Lung (tissue), 11 donors: ENCODE measurements at regions not wholly inside any gene's neighbourhood (a gene's known extent, or its start where the extent isn't known, plus 50 kb on each side); places are given as distances from the start of the nearest gene placed in this dataset.

Experiments used
- ATAC-seq: fragments of 200-7000 bp; cut with Tn5 transposase; one replicate; pipeline ENCODE4 v1.9.1; 2020; ENCODE audit warnings: moderate number of reproducible peaks; ENCODE audit not compliant: insufficient read depth, low FRiP score
- DNase-seq, 3 donors: peaks; one replicate each; pipeline ENCODE4 v3.0.0-alpha.2; 2013 to 2017
- H3K27ac ChIP-seq, 2 donors: one replicate each; pipeline ENCODE4 v1.5.1; 2013; ENCODE audit warnings: mild to moderate bottlenecking in 2 of 2, moderate library complexity in 2 of 2, control low read depth in 1 of 2, inconsistent platforms in 1 of 2, low read depth in 1 of 2, low read length in 1 of 2
- H3K27me3 ChIP-seq, 3 donors: one replicate each; pipeline ENCODE4 v1.5.1; 2013; ENCODE audit warnings: low read length in 2 of 3; ENCODE audit not compliant: control insufficient read depth in 3 of 3, insufficient read depth in 3 of 3
- H3K36me3 ChIP-seq, 4 donors: one replicate each; pipeline ENCODE4 v1.5.1; 2013; ENCODE audit warnings: low read length in 4 of 4, mild to moderate bottlenecking in 1 of 4, moderate library complexity in 1 of 4; ENCODE audit not compliant: control insufficient read depth in 4 of 4, insufficient read depth in 4 of 4
- H3K4me1 ChIP-seq, 5 donors: one replicate each; pipeline ENCODE4 v1.5.1; 2013; ENCODE audit warnings: low read length in 5 of 5, mild to moderate bottlenecking in 2 of 5, moderate library complexity in 1 of 5; ENCODE audit not compliant: control insufficient read depth in 5 of 5, insufficient read depth in 5 of 5
- H3K4me3 ChIP-seq: one replicate; pipeline ENCODE4 v1.5.1; 2013; ENCODE audit warnings: mild to moderate bottlenecking, control low read depth, moderate library complexity
- H3K9ac ChIP-seq, 2 donors: one replicate each; pipeline ENCODE4 v1.5.1; 2013; ENCODE audit warnings: low read length in 2 of 2, control low read depth in 1 of 2; ENCODE audit not compliant: insufficient read depth in 1 of 2
- H3K9me3 ChIP-seq, 4 donors: one replicate each; pipeline ENCODE4 v1.5.1; 2013; ENCODE audit warnings: low read length in 3 of 4, mild to moderate bottlenecking in 1 of 4, moderate library complexity in 1 of 4; ENCODE audit not compliant: control insufficient read depth in 4 of 4, insufficient read depth in 3 of 4
- WGBS, 2 donors: extraction: QIAGEN DNeasy Blood & Tissue Kit; methylation state at CpG; one replicate each; pipeline ENCODE4 v1.1.7; 2013; 5-methylcytosine and 5-hydroxymethylcytosine counted together
- TF ChIP-seq, protein P1 (sequence below): IDR thresholded peaks from 2 replicates; pipeline ENCODE4 v1.5.1; 2012; ENCODE audit warnings: mild to moderate bottlenecking; ENCODE audit errors: control extremely low read depth, extremely low read depth
- donor health status: control.
- donor health status: control.
- donor health status: Bipolar disorder and iron deficiency.
- donor health status: healthy.
- donor health status: DM: yes; HTN: yes; CAD: no.

DNA sequence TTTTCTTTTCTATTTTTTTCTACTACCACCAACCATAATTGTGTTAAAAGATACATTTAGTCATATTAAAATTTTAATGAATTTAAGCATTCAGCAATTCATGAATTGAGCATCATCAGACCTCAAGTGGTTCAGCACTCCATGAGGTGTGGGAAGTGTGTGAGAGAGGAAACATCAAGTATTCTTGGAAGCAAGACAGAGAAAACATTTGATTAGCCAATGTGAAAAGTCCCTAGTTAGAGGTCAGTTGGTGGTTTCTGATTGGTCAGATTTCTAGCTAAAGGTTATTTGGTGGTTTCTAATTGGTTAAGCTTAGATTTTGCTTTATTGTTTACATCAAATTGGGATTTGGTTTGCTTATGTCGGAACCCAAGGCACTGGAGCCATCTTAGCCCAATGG is 134.7 kb downstream of the KLF5 start:
- H3K9me3 ChIP-seq: peaks cover 0 to 1% (median 0%) of the 10 kb centered on the region in 4 donors
- no peak overlapping the region for H3K9ac ChIP-seq
- no peak overlapping the region for H3K27ac ChIP-seq
- ATAC-seq (no peak), DNase-seq (no peak)
- TF ChIP-seq, protein P1, sequence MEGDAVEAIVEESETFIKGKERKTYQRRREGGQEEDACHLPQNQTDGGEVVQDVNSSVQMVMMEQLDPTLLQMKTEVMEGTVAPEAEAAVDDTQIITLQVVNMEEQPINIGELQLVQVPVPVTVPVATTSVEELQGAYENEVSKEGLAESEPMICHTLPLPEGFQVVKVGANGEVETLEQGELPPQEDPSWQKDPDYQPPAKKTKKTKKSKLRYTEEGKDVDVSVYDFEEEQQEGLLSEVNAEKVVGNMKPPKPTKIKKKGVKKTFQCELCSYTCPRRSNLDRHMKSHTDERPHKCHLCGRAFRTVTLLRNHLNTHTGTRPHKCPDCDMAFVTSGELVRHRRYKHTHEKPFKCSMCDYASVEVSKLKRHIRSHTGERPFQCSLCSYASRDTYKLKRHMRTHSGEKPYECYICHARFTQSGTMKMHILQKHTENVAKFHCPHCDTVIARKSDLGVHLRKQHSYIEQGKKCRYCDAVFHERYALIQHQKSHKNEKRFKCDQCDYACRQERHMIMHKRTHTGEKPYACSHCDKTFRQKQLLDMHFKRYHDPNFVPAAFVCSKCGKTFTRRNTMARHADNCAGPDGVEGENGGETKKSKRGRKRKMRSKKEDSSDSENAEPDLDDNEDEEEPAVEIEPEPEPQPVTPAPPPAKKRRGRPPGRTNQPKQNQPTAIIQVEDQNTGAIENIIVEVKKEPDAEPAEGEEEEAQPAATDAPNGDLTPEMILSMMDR: no peak
- H3K4me3 ChIP-seq: no peak overlapping the region
- 86 to 96% methylated on average over 1 of the region's 1 CpG for WGBS, 2 donors
- peaks cover 0 to 1% (median 0%) of the 10 kb centered on the region in 5 donors for H3K4me1 ChIP-seq
- H3K27me3 ChIP-seq: no peaks in the 10 kb centered on the region
- no peaks in the 10 kb centered on the region for H3K36me3 ChIP-seq

- H3K9ac ChIP-seq: no peak overlapping the region
- H3K27me3 ChIP-seq: peaks cover 0 to 2% (median 0%) of the 10 kb centered on the region in 3 donors
- no peak overlapping the region for H3K4me3 ChIP-seq
- 69 to 79% methylated on average over 5 of the region's 5 CpGs for WGBS, 2 donors
- no peak overlapping the region for H3K27ac ChIP-seq
- no peaks in the 10 kb centered on the region for H3K4me1 ChIP-seq
- H3K36me3 ChIP-seq: no peaks in the 10 kb centered on the region
- DNase-seq (no peak), ATAC-seq (no peak)
- H3K9me3 ChIP-seq: peaks cover 0 to 1% (median 0%) of the 10 kb centered on the region in 4 donors
- TF ChIP-seq, protein P1: no peak
These were observed 131.7 kb downstream of the KLF5 start for GRCh38 chr13:73190477-73190876.

GRCh38 chr13:73189776-73190175 is 131.0 kb downstream of the KLF5 start:
- 76 to 82% methylated on average over 8 of the region's 8 CpGs for WGBS, 2 donors
- TF ChIP-seq, protein P1: no peak

GRCh38 chr13:73189362-73189761 is 130.6 kb downstream of the KLF5 start:
- DNase-seq: no peak
- no peak overlapping the region for H3K9ac ChIP-seq
- 45 to 63% methylated on average over 2 of the region's 2 CpGs for WGBS, 2 donors
- H3K27ac ChIP-seq: no peak overlapping the region
- H3K9me3 ChIP-seq: peaks cover 0 to 1% (median 0%) of the 10 kb centered on the region in 4 donors
- TF ChIP-seq, protein P1: no peak
- no peak overlapping the region for H3K4me3 ChIP-seq
- no peaks in the 10 kb centered on the region for H3K36me3 ChIP-seq
- no peaks in the 10 kb centered on the region for H3K4me1 ChIP-seq
- no peak for ATAC-seq
- peaks cover 0 to 2% (median 0%) of the 10 kb centered on the region in 3 donors for H3K27me3 ChIP-seq

More at GRCh38 chr13:73189776-73190175, 131.0 kb downstream of the KLF5 start:
- no peaks in the 10 kb centered on the region for H3K4me1 ChIP-seq
- peaks cover 0 to 2% (median 0%) of the 10 kb centered on the region in 3 donors for H3K27me3 ChIP-seq
- no peaks in the 10 kb centered on the region for H3K36me3 ChIP-seq
- H3K9ac ChIP-seq: no peak overlapping the region
- ATAC-seq (no peak), DNase-seq (no peak)
- peaks cover 0 to 1% (median 0%) of the 10 kb centered on the region in 4 donors for H3K9me3 ChIP-seq
- no peak overlapping the region for H3K27ac ChIP-seq
- no peak overlapping the region for H3K4me3 ChIP-seq
